AG04450 (cell line): ENCODE measurements at regions not wholly inside any gene's neighbourhood (a gene's known extent, or its start where the extent isn't known, plus 50 kb on each side); places are given as distances from the start of the nearest gene placed in this dataset.

Experiments
- CTCF ChIA-PET: fragments of 300-600, 350-600 bp; formaldehyde crosslinking; extraction: SDS; loops from one replicate; lab custom pipeline; 2022; ENCODE audit warnings: antibody characterized with exemption, inconsistent platforms; lab: Charles Lee
- POLR2A ChIA-PET: fragments of 350-600 bp; formaldehyde crosslinking; extraction: SDS; loops from one replicate; lab custom pipeline; 2021; ENCODE audit warnings: antibody characterized with exemption, inconsistent platforms; lab: Yijun Ruan, JAX
- DNase-seq: peaks from one replicate; pipeline ENCODE4 v3.0.0-alpha.2; 2011; ENCODE audit warnings: low read depth, low spot score
- H3K27ac ChIP-seq: one replicate; pipeline ENCODE4 v1.5.1; 2012; ENCODE audit warnings: low read depth, low read length, control low read depth
- H3K27me3 ChIP-seq: one replicate; pipeline ENCODE4 v1.6.0; 2012; ENCODE audit warnings: low read length; ENCODE audit not compliant: control insufficient read depth, insufficient read depth
- H3K4me3 ChIP-seq: 2 replicates; pipeline ENCODE4 v1.5.1; 2011; ENCODE audit warnings: mild to moderate bottlenecking, low read depth, low read length, control low read depth
- H3K9me3 ChIP-seq: 2 replicates; pipeline ENCODE4 v1.5.1; 2012; ENCODE audit warnings: low read length; ENCODE audit not compliant: control insufficient read depth, insufficient read depth
- TF ChIP-seq, protein P1 (sequence below): IDR thresholded peaks from 2 replicates; pipeline ENCODE4 v1.5.1; 2011; ENCODE audit warnings: low read depth, low read length, control low read depth, inconsistent platforms

DNA sequence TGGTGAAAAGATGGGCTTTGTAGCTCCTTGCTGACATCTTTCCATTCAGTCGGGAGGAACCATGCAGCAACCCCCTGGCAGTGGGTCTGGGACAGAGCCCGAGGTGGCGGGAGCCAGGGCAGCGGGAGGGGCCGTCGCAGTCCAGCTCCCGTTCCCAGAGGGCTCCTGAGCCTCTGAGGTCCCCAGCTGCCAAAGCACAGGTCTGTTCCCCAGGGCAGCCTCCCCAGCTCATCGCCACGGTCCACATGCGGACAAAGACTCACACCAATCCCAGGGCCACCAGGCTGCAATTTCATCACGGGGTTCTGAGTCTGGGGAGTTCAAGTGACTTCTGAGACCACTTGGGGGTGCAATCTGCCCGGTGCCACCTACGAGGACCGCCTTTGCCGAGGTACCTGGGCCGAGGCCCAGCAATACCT is 196.0 kb downstream of the RBFOX3 start:
- peaks cover 4% of the 10 kb centered on the region for H3K27me3 ChIP-seq
- ChIA-PET CTCF (interaction anchor here (2.0 kb wide), 1 partner anchor 14 kb away, joined by 11 read pairs; no protein-coding TSS in a partner anchor), POLR2A (no interaction called here)
- no peak overlapping the region for H3K27ac ChIP-seq
- TF ChIP-seq, protein P1, sequence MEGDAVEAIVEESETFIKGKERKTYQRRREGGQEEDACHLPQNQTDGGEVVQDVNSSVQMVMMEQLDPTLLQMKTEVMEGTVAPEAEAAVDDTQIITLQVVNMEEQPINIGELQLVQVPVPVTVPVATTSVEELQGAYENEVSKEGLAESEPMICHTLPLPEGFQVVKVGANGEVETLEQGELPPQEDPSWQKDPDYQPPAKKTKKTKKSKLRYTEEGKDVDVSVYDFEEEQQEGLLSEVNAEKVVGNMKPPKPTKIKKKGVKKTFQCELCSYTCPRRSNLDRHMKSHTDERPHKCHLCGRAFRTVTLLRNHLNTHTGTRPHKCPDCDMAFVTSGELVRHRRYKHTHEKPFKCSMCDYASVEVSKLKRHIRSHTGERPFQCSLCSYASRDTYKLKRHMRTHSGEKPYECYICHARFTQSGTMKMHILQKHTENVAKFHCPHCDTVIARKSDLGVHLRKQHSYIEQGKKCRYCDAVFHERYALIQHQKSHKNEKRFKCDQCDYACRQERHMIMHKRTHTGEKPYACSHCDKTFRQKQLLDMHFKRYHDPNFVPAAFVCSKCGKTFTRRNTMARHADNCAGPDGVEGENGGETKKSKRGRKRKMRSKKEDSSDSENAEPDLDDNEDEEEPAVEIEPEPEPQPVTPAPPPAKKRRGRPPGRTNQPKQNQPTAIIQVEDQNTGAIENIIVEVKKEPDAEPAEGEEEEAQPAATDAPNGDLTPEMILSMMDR, result no peak
- DNase-seq, result no peak
- H3K9me3 ChIP-seq, result no peaks in the 10 kb centered on the region; the same call in 1 of the 2 replicates
- H3K4me3 ChIP-seq, result no peak overlapping the region

DNA sequence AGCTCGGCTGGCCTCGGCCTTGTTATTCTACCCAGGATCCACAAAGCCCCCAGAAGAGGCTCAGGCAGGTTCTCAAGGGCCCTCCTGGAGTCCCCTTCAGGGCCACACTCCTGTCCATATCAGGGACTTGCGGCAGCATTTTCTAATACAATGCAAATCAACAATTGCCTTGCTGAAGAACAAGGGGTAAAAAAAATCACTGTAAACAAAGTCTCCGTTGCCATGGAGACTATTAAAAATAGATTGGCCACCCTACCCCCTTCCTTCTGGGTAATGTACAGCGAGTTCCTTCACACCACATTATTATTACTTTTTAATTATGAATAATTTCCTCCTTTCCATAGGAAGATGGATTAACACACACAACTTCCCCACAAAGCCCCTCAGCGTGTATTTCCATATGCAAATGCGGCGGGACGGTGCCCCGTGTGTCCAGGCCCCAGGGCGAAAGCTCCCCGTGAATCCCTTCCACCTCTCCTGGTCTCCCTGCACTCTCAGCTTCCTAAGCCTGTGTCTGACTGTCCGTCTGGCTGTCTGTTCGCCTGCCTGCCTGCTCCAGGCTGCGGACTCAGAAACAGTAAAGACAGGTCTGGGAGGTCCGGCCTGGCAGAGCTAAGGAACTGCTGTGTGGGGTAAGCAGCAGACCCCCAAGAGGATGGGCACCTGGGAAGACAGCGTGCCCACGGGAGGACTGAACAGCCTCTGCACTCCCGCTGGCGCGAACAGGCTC is 196.6 kb downstream of the RBFOX3 start:
- DNase-seq, result no peak
- Histone ChIP-seq H3K9me3 (no peaks in the 10 kb centered on the region; the same call in 1 of the 2 replicates), H3K27ac (no peak overlapping the region), H3K4me3 (no peak overlapping the region), H3K27me3 (peaks cover 4% of the 10 kb centered on the region)
- ChIA-PET POLR2A (no interaction called here), CTCF (interaction anchor here (2.0 kb wide), 1 partner anchor 13 kb away, joined by 11 read pairs; no protein-coding TSS in a partner anchor)
- TF ChIP-seq, protein P1, result no peak

DNA sequence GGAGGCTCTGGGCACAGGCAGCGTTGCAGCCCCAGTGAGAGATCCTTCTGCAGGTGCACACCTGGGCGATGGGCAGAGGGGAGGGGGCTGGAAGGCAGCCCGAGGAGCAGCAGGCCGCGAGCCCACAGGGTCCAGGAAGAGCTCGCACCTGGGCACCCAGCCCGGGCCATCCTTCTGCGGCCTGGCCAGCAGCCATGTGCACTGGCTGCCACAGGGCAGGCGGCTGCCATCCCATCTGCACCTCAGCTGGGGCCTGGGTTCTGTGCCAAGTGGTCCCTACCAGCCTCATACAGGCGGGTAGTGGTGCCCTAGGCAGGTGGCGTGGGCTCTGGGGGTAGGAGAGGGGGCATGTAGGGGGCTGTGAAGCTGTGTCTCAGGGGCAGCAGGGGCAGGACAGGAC is 197.2 kb downstream of the RBFOX3 start:
- H3K27ac ChIP-seq, result no peak overlapping the region
- H3K9me3 ChIP-seq, result no peaks in the 10 kb centered on the region; the same call in 1 of the 2 replicates
- H3K4me3 ChIP-seq, result no peak overlapping the region
- no peak for DNase-seq
- TF ChIP-seq, protein P1, result no peak
- ChIA-PET POLR2A (no interaction called here), CTCF (interaction anchor here (2.0 kb wide), 1 partner anchor 13 kb away, joined by 11 read pairs; no protein-coding TSS in a partner anchor)
- peaks cover 6% of the 10 kb centered on the region for H3K27me3 ChIP-seq

DNA sequence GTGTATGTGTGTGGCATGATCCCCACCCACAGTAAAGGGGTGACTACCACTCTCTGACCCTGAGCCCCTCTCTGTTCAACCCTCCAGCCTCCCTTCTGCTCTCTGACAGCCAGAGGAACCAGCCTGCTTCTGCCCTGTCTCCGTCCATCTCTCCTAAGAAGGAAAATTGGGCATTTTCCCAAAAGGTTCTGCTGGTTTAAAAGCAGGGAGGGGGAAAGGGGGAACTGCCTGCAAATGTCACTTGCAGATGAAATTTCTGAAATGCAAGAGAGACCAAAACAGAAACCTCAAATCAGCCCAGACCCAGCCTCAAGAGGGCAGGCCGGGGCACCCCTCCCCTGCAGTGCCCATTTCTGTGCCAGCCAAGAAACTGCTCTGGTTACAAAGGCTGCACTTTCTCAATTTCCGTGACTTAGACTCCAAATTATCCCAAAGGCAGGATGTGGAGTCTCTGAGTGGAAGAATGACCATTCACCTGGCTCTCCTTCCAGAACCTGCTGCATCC is 197.9 kb downstream of the RBFOX3 start:
- Histone ChIP-seq H3K9me3 (no peaks in the 10 kb centered on the region; the same call in 1 of the 2 replicates), H3K4me3 (no peak overlapping the region), H3K27me3 (peaks cover 11% of the 10 kb centered on the region), H3K27ac (no peak overlapping the region)
- ChIA-PET CTCF (interaction anchor here (2.0 kb wide), 1 partner anchor 12 kb away, joined by 11 read pairs; no protein-coding TSS in a partner anchor), POLR2A (no interaction called here)
- TF ChIP-seq, protein P1, result no peak
- DNase-seq, result no peak

DNA sequence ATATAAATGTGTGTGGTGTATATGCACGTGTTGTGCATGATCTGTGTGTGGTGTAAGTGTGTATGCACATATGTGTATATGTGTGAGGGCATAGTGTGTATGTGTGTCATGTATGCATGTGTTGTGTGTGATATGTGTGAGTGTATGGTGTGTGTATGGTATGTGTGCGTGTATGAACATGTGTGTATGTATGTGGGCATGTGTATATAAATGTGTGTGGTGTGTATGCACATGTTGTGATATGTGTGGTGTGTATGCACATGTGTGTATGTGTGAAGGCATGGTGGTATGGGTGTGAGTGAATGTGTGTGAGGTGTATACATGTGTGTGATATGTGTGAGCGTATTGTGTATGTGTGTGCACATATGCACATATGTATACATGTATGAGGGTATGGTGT is 198.7 kb downstream of the RBFOX3 start:
- no peak for DNase-seq

More for the DNA sequence above, 198.7 kb downstream of the RBFOX3 start:
- Histone ChIP-seq H3K27me3 (peaks cover 18% of the 10 kb centered on the region), H3K9me3 (no peaks in the 10 kb centered on the region; the same call in 1 of the 2 replicates), H3K4me3 (no peak overlapping the region), H3K27ac (no peak overlapping the region)
- ChIA-PET POLR2A (no interaction called here), CTCF (no interaction called here)
- TF ChIP-seq, protein P1, result no peak
